ENCODE measurements at regions not wholly inside any gene's neighbourhood (a gene's known extent, or its start where the extent isn't known, plus 50 kb on each side); places are given as distances from the start of the nearest gene placed in this dataset.

GRCh38 chr2:104537116-104537515 lies 316.8 kb upstream of the POU3F3 start:
- no peak for DNase-seq (ENCODE audit: low spot score)

GRCh38 chr2:104538077-104538476 lies 315.8 kb upstream of the POU3F3 start:
- DNase-seq (ENCODE audit: low spot score): no peak

DNA sequence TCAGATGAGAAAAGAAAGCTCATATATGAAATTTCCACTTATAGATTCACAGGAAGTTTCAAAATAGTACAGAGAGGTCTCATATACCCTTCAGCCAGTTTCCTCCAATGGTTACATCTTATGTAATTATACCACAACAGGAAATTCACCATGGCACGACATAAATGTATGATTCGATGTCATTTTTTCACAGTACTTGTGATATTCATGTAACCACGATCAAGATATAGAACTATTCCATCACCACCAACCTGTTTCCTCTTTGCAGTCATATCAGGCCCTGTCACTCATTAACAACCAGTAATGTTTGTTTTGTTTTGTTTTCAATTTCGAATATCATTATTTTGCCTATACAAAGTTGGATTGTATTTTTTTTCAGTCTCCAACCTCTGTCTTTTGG lies 314.3 kb upstream of the POU3F3 start:
- DNase-seq (ENCODE audit: low spot score): no peak

DNA sequence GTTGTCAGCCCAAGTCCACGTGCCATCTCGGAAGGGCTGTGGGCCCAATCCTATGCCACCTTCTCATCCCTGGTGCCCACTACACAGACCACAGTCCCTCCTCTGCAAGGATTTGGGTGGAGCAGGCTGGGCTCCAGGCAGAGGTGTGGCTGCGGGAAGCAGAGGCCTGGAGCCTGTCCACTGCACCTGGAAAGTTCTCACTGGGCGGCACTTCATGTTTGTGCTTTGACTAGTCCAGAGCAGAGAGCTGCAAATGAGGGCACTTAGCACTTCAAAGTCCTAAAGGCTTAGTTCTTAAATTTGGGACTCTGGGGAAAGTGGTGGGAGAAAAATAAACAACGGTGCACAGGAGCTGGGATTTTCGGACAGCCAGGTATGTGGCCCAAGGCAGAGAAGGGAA lies 308.9 kb upstream of the POU3F3 start:
- no peak for DNase-seq (ENCODE audit: low spot score)

GRCh38 chr2:104546537-104546936 lies 307.4 kb upstream of the POU3F3 start:
- no peak for DNase-seq (ENCODE audit: low spot score)

- DNase-seq (ENCODE audit: low spot score): no peak
These were observed 306.7 kb upstream of the POU3F3 start for GRCh38 chr2:104547221-104547620.

- DNase-seq (ENCODE audit: low spot score): no peak
These were observed 292.7 kb upstream of the POU3F3 start for GRCh38 chr2:104561251-104561650.

DNA sequence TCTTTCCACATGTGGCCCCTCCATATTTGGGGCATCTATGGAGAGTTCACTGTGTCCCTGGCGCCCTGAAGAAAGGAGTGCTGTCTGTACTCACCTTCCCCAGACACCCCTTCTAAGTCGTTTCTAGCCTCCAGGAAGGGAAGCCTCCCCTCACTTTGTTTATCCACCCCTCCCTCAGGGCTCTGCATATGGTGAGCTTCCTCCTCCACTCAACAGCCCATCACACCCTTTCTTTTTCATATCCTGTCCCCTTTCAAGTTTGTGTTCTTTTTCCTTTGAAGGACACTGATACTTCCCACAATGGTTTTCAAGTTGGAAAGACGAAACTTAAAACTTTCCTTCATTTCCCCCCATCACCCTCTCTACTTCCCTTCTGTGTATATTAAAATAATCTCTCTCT lies 291.4 kb upstream of the POU3F3 start:
- DNase-seq (ENCODE audit: low spot score): no peak

- DNase-seq (ENCODE audit: low spot score): no peak
These were observed 290.4 kb upstream of the POU3F3 start for GRCh38 chr2:104563398-104563996.

DNA sequence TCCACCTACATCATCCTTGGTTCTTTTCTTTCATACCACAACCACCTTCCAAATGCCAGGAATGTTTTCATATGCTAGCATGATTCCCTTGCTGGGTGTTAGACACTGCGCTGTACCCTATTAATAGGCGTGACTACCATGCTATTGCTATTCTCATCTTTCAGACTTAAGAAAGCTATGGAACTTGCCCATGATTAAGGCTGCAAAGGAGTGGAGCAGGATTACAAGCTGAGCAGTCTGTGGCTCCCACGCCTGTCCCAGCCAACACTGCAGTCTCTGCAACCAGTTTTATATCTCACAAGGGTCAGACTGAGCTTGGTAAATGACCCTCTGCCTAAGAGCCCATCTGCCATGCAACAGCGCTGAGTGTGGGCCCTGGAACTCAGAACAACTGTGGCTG lies 285.7 kb upstream of the POU3F3 start:
- no peak for DNase-seq (ENCODE audit: low spot score)

DNA sequence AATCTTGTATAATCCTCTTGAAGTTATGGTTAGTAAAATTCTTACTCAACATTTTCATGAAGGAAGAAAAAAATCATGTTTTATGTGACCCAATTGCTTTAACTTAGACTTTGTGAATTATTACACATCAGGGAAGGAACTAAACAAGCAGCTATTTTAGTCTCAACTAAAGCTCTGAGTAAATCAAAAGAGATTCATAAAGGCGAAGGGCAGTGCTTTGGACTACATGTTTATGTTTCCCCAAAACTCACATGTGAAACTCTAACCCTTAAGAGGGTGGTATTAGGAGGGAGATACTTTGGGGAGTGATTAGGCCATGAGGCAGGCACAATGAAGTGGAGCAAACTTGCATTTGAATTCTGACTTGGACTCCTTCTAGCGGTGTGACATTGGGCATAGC lies 283.7 kb upstream of the POU3F3 start:
- no peak for DNase-seq (ENCODE audit: low spot score)

DNA sequence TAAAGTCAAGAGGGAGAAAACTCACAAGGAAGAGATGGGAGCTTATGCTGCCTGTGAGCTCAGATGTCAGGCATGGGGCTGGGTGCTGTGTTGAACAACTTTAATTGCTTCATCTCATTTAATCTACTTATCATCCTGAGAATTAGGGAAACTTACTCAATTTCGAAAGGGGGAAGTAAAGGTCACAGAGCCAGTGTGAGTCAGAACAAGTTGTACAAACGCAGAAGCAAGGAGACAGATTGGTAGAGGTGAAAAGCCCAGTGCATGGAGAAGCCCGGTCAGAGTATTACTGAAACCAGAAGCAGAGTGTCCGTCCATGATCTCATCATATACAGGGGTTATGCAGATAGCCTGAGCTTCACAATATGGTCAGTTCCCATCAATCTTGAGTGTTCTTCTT lies 281.1 kb upstream of the POU3F3 start:
- no peak for DNase-seq (ENCODE audit: low spot score)

DNA sequence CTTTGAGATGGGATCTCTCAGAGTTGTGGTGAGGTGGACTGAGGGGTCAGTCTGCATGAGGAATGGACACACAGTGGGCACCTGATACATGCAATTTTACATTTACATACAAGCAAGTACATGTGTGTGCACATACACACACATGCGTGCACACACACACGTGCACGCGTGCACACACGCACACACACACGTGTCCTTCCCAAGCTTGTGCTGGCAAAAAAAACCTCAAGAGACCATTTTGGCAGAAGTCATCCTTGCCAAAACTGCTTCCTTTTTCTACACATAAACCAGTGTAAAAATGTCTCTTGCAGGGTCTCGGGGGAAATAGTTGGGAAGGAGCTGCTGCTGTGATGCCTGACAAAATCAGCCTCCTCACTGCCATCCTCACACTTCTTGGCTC lies 279.5 kb upstream of the POU3F3 start:
- no peak for DNase-seq (ENCODE audit: low spot score)

- DNase-seq (ENCODE audit: low spot score): no peak
These were observed 276.8 kb upstream of the POU3F3 start for GRCh38 chr2:104577143-104577542.

DNA sequence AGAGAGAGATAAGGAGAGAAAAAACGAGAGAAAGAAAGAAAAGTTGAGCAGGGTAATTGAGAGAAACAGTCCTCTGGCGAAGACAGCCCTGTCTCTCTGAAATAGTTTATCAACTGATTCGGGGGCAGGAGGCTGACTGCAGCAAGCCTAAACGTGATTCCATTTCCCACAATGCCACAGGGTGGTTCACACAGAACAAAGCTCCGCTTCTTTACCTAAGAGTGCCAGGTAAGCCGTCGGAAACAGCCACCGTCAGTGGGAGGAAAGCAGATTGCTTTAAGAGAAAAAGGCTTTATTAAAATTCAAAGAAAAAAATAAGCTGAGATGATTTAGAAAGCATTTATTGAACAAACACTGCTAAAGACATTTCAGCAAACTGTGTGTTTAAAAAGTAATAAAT lies 271.4 kb upstream of the POU3F3 start:
- DNase-seq (ENCODE audit: low spot score): no peak

- DNase-seq (ENCODE audit: low spot score): no peak
These were observed 270.1 kb upstream of the POU3F3 start for GRCh38 chr2:104583811-104584210.

DNA sequence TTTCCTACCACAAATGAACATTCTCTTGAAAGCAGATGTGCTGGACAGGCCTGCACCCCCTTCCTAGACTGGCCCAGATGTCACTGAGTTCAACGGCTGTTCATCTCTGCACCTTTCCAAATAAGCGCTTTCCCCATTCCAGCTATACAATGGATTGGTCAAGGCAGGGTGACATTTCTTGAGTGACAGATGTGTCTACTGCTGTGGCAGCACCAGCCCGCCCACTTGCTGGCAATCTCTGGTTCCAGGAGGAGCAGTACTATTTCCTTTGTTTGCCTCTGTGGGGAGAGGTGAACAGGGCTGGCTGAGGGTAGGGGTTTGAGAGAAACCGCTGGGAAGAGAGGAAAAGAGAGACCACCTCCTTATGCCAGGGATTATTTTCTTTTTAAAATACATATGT lies 269.5 kb upstream of the POU3F3 start:
- peak; percentile 37 for DNase-seq (ENCODE audit: low spot score)

GRCh38 chr2:104595576-104595975 lies 258.3 kb upstream of the POU3F3 start:
- no peak for DNase-seq (ENCODE audit: low spot score)

DNA sequence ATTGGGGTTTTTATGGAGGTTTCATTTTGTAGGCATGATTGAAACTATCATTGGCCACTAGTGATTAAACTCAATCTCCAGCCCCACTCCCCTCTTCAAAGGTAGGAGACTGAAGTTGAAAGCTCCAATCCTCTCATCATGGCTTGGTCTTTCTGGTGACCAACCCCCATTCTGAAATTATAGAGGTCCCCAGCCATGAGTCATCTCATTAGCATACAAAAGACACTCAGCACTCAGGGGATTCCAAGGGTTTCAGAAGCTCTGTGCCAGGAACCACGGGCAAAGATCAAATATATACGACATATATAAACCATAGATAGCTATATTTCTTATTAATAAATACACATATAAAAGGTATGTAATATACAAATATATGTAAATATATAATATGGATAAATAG lies 256.0 kb upstream of the POU3F3 start:
- no peak for DNase-seq (ENCODE audit: low spot score)

DNA sequence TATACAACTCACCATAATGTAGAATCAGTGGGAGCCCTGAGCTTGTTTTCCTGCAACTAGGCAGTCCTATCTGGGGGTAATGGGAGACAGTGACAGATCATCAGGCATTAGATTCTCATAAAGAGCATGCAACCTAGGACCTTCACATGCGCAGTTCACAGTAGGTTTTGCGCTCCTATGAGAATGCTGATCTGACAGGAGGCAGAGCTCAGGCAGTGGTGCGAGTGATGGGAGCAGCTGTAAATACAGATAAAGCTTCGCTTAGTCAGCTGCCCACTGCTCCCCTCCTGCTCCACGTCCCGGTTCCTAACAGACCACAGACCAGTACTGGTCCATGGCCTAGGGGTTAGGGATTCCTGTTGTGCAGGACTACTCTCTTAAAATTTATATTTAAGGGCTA lies 255.3 kb upstream of the POU3F3 start:
- DNase-seq (ENCODE audit: low spot score): no peak

- DNase-seq (ENCODE audit: low spot score): no peak
These were observed 254.0 kb upstream of the POU3F3 start for GRCh38 chr2:104599787-104600510.

GRCh38 chr2:104606056-104606455 lies 247.9 kb upstream of the POU3F3 start:
- DNase-seq (ENCODE audit: low spot score): no peak

DNA sequence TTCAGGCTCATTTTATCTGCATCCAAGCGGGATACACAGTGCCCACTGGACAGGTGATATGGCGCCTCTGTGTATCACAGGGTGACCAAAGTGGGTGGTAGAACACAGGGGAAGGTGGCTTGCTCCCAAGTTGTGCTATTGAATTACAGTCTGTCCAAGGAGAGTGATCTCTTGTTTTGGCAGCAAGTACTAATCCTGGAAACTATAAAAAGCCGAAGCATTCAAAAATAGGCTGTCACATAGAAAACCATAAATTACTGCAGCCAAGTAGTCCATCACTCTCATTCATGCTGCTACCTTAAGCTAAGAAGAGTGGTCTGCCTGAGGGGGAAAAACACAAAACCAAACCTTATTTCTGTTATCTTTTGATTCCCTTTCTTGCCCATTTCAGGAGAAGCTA lies 237.1 kb upstream of the POU3F3 start:
- DNase-seq (ENCODE audit: low spot score): no peak

GRCh38 chr2:104620801-104621200 lies 233.1 kb upstream of the POU3F3 start:
- DNase-seq (ENCODE audit: low spot score): no peak

All from iPS-NIHi11 (cell line).